Activated T-helper 1 cell treated with anti-CD3 and anti-CD28 coated beads, Interleukin-12 subunit alpha, Interleukin-12 subunit beta, Interleukin-2, Interleukin-4 antibody, amounts not matched to agents 30 ng/mL and 10 ng/mL and 1 ng/mL, durations not matched to agents 14 hours and 24 hours and 36 hours (primary cell): ENCODE measurements at regions not wholly inside any gene's neighbourhood (a gene's known extent, or its start where the extent isn't known, plus 50 kb on each side); places are given as distances from the start of the nearest gene placed in this dataset.
"Not testable (repeated sequence)": the region's sequence is repeated elsewhere in the genome, so short reads cannot be mapped to it uniquely, and the experiment has no call there.

Experiments
- DNase-seq: peaks from one replicate; pipeline ENCODE4 v3.0.0; 2021; ENCODE audit warnings: low spot score
- H3K27ac Mint-ChIP-seq: one replicate; pipeline ENCODE4 v1.8.0; 2021; ENCODE audit warnings: mild to moderate bottlenecking, mixed read lengths
- H3K27me3 Mint-ChIP-seq: one replicate; pipeline ENCODE4 v1.8.0; 2022; ENCODE audit warnings: mild to moderate bottlenecking, moderate library complexity, mixed read lengths; ENCODE audit not compliant: insufficient read depth
- H3K36me3 Mint-ChIP-seq: one replicate; pipeline ENCODE4 v1.8.0; 2021; ENCODE audit warnings: low read depth, mixed read lengths
- H3K4me1 Mint-ChIP-seq: one replicate; pipeline ENCODE4 v1.8.0; 2021; ENCODE audit warnings: low read depth, mixed read lengths
- H3K4me3 Mint-ChIP-seq: one replicate; pipeline ENCODE4 v1.8.0; 2021; ENCODE audit warnings: mild to moderate bottlenecking, moderate library complexity, mixed read lengths
- H3K9me3 Mint-ChIP-seq: one replicate; pipeline ENCODE4 v1.8.0; 2021; ENCODE audit warnings: mixed read lengths
- intact Hi-C: fragments of 100-400 bp; cut with micrococcal nuclease; formaldehyde crosslinking; loops from one replicate; pipeline ENCODE4 v1.15.1; 2024

DNA sequence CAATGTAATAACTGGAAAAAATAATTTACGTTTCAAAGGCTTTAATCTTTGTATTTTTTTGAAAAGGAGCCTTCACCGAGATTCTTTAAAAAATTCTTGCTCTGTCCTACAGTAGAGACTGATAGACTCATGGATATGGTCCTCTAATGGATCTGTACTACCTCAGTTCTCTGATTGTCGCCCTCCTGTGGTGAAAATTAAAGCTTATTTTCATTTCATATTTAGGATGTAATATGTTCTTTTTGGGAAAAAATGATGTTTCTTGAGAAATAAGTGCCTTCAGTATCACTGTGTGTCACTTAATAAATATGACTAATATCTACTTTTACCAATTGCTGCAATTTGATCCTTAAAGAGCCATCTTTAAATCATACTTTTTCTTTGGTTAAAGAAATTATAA is 4593.3 kb upstream of the OR11H1 start:
- H3K36me3 Mint-ChIP-seq, H3K4me3 Mint-ChIP-seq, H3K4me1 Mint-ChIP-seq, DNase-seq, H3K27me3 Mint-ChIP-seq, intact Hi-C loops, H3K27ac Mint-ChIP-seq: not testable (repeated sequence)
- peaks cover 78% of the 10 kb centered on the region for H3K9me3 Mint-ChIP-seq

- peaks cover 66% of the 10 kb centered on the region for H3K9me3 Mint-ChIP-seq
- H3K27me3 Mint-ChIP-seq = no peaks in the 10 kb centered on the region
- peaks cover 3% of the 10 kb centered on the region for H3K36me3 Mint-ChIP-seq
- intact Hi-C loops = no loop called here
- no peak for DNase-seq
- no peaks in the 10 kb centered on the region for H3K4me1 Mint-ChIP-seq
- H3K4me3 Mint-ChIP-seq = no peak overlapping the region
- no peak overlapping the region for H3K27ac Mint-ChIP-seq
Measured at GRCh38 chr22:10961043-10961860, 4566.7 kb upstream of the OR11H1 start.

DNA sequence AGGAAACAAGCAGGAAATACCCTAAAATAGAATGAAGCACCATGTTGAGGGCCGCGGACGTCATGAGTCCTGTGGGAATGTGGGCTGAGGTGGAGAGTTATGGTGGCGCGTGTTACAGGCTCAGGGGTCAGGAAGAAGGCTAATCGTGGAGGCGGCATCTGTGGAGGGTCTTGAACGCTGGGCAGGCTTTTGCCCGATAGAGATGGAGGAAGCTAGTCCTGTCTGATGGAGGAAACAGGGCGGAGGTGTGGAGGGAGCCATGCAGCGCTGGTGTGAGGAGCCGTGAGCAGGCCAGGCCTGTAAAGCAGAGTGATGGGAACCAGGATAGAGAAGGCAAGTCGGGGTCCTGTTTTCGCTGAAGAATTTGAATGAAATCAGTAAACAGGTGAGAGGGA is 4566.1 kb upstream of the OR11H1 start:
- H3K27ac Mint-ChIP-seq, DNase-seq, H3K36me3 Mint-ChIP-seq, H3K4me1 Mint-ChIP-seq, intact Hi-C loops, H3K27me3 Mint-ChIP-seq, H3K4me3 Mint-ChIP-seq: not testable (repeated sequence)
- peaks cover 62% of the 10 kb centered on the region for H3K9me3 Mint-ChIP-seq
